Fibroblast of lung (primary cell): ENCODE measurements at regions not wholly inside any gene's neighbourhood (a gene's known extent, or its start where the extent isn't known, plus 50 kb on each side); places are given as distances from the start of the nearest gene placed in this dataset.

ENCODE experiments used
- DNase-seq, 2 donors: peaks; one replicate each; pipeline versions ENCODE4 v3.0.0 to v3.0.0-alpha.2; 2010; ENCODE audit warnings: low read depth in 2 of 2
- H2AFZ ChIP-seq: 2 replicates; pipeline ENCODE4 v1.5.1; 2012; ENCODE audit warnings: low read length, control low read depth, inconsistent platforms
- H3K27ac ChIP-seq: 2 replicates; pipeline ENCODE4 v1.5.1; 2011; ENCODE audit warnings: low read length, control low read depth; ENCODE audit not compliant: insufficient read depth
- H3K27me3 ChIP-seq: 2 replicates; pipeline ENCODE4 v1.5.1; 2011; ENCODE audit warnings: mild to moderate bottlenecking, low read length; ENCODE audit not compliant: control insufficient read depth, insufficient read depth
- H3K36me3 ChIP-seq: 2 replicates; pipeline ENCODE4 v1.5.1; 2011; ENCODE audit warnings: low read length; ENCODE audit not compliant: control insufficient read depth, insufficient read depth
- H3K4me1 ChIP-seq: 2 replicates; pipeline ENCODE4 v1.5.1; 2011; ENCODE audit warnings: low read length; ENCODE audit not compliant: control insufficient read depth, insufficient read depth; ENCODE audit errors: extremely low read depth
- H3K4me2 ChIP-seq: 2 replicates; pipeline ENCODE4 v1.5.1; 2011; ENCODE audit warnings: low read length, control low read depth; ENCODE audit not compliant: insufficient read depth; ENCODE audit errors: extremely low read depth
- H3K4me3 ChIP-seq, 4 experiments: fragments of 200-600 bp in 1 of 4; sonication (generic) in 1 of 4; replicated peaks in 1 of 4; 2 replicates each; pipeline ENCODE4 v1.5.1; 2011 to 2016; ENCODE audit warnings: low read length in 4 of 4, low read depth in 3 of 4, mild to moderate bottlenecking in 3 of 4, control low read depth in 2 of 4, inconsistent platforms in 1 of 4, mixed read lengths in 1 of 4; ENCODE audit not compliant: insufficient read depth in 1 of 4; ENCODE audit errors: control extremely low read depth in 1 of 4
- H3K79me2 ChIP-seq: 2 replicates; pipeline ENCODE4 v1.5.1; 2012; ENCODE audit warnings: mild to moderate bottlenecking, low read length, inconsistent platforms; ENCODE audit not compliant: control insufficient read depth, insufficient read depth
- H3K9ac ChIP-seq: 2 replicates; pipeline ENCODE4 v1.5.1; 2011; ENCODE audit warnings: mild to moderate bottlenecking, low read length, control low read depth; ENCODE audit not compliant: insufficient read depth
- H3K9me3 ChIP-seq: 2 replicates; pipeline ENCODE4 v1.5.1; 2012; ENCODE audit warnings: low read depth, low read length; ENCODE audit not compliant: control insufficient read depth, insufficient read depth
- H4K20me1 ChIP-seq: 2 replicates; pipeline ENCODE4 v1.5.1; 2011; ENCODE audit warnings: low read length; ENCODE audit not compliant: control insufficient read depth, insufficient read depth; ENCODE audit errors: extremely low read depth
- EZH2 ChIP-seq: IDR thresholded peaks from 2 replicates; pipeline ENCODE4 v1.5.1; 2012; ENCODE audit warnings: low read length, control low read depth, mild to moderate bottlenecking; ENCODE audit errors: missing control alignments
- TF ChIP-seq, protein P1 (sequence below), 2 donors: IDR thresholded peaks in 1 of 2; conservative IDR thresholded peaks in 1 of 2; 1 replicate in 1 of 2; 2 replicates in 1 of 2; pipeline ENCODE4 v1.5.1; 2011 to 2012; ENCODE audit warnings: low read length in 2 of 2, control low read depth in 1 of 2, inconsistent platforms in 1 of 2, low read depth in 1 of 2, mild to moderate bottlenecking in 1 of 2

DNA sequence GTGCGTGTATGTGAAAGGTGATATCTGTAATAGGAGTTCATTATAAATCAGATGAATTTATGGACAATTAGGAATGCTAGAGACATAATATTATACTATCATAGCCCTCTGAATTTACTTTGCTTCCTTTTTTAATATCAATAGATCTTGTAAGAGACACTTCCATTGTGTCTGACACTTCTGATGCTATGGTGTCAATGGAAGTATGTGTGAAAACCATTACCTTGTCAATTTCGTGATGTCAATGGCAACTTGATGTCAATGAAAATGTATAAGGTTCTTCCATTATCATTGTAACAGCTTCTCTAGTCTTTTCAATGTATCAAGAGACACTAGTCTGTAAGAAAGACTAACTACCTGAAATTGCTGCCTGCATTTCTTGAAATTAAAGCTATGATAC lies 296.8 kb upstream of the DPYD start:
- TF ChIP-seq EZH2: no peak
- TF ChIP-seq, protein P1, sequence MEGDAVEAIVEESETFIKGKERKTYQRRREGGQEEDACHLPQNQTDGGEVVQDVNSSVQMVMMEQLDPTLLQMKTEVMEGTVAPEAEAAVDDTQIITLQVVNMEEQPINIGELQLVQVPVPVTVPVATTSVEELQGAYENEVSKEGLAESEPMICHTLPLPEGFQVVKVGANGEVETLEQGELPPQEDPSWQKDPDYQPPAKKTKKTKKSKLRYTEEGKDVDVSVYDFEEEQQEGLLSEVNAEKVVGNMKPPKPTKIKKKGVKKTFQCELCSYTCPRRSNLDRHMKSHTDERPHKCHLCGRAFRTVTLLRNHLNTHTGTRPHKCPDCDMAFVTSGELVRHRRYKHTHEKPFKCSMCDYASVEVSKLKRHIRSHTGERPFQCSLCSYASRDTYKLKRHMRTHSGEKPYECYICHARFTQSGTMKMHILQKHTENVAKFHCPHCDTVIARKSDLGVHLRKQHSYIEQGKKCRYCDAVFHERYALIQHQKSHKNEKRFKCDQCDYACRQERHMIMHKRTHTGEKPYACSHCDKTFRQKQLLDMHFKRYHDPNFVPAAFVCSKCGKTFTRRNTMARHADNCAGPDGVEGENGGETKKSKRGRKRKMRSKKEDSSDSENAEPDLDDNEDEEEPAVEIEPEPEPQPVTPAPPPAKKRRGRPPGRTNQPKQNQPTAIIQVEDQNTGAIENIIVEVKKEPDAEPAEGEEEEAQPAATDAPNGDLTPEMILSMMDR (conservative IDR thresholded peaks at IDR 0.05 in 1 of 2, IDR thresholded peaks at IDR 0.05 in 1 of 2; ENCODE audit: low read depth in 1 of 2, low read length in 2 of 2): no peak
- DNase-seq: no peak
- Histone ChIP-seq H3K27me3 (no peaks in the 10 kb centered on the region), H3K9ac (no peak overlapping the region), H3K36me3 (no peaks in the 10 kb centered on the region), H2AFZ (no peak overlapping the region), H3K4me1 (peaks cover 2% of the 10 kb centered on the region), H3K27ac (no peak overlapping the region), H4K20me1 (no peaks in the 10 kb centered on the region), H3K9me3 (no peaks in the 10 kb centered on the region), H3K79me2 (no peaks in the 10 kb centered on the region), H3K4me3 (no peak overlapping the region), H3K4me2 (no peak overlapping the region)

- Histone ChIP-seq H3K27me3 (no peaks in the 10 kb centered on the region), H3K4me1 (peaks cover 2% of the 10 kb centered on the region), H3K4me3 (no peak overlapping the region), H2AFZ (no peak overlapping the region), H3K9ac (no peak overlapping the region), H3K36me3 (no peaks in the 10 kb centered on the region), H4K20me1 (no peaks in the 10 kb centered on the region), H3K4me2 (no peak overlapping the region), H3K79me2 (no peaks in the 10 kb centered on the region), H3K9me3 (no peaks in the 10 kb centered on the region), H3K27ac (no peak overlapping the region)
- DNase-seq: peak in 1 of 2 donors; percentile 37
- TF ChIP-seq, protein P1 (conservative IDR thresholded peaks at IDR 0.05 in 1 of 2, IDR thresholded peaks at IDR 0.05 in 1 of 2; ENCODE audit: low read depth in 1 of 2, low read length in 2 of 2): no peak
- no peak for TF ChIP-seq EZH2
Measured at GRCh38 chr1:98216304-98216703, 295.5 kb upstream of the DPYD start.

DNA sequence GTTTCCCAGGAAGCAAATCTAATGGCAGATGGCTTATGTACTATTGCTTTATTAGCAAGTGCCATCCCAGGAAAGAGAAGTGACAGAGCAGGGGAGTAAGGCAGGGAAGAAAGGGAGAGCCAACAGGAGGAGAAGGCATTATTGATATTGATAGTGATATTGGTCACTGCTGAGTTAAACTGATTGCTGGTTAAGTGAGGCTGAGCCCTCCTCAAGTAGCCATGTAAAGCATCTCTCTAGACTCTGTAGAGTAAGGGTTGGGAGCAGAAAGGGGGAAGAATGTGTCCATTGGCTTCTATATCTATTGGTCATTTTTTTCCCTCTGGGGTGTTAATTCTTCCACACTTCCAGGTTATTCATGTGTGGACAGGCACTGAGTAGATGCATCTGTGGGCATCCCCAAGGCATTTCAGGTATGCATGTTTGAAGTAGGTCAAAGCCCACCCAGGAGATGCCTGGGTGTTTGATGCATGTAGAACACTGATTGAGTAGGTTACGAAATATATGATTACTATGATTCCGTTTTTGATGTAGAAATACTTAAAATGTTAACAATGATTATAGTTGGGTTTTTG lies 290.5 kb upstream of the DPYD start:
- H3K4me1 ChIP-seq: peaks cover 4% of the 10 kb centered on the region
- TF ChIP-seq, protein P1 (conservative IDR thresholded peaks at IDR 0.05 in 1 of 2, IDR thresholded peaks at IDR 0.05 in 1 of 2; ENCODE audit: low read depth in 1 of 2, low read length in 2 of 2): no peak
- no peak for TF ChIP-seq EZH2
- no peaks in the 10 kb centered on the region for H3K27me3 ChIP-seq
- H2AFZ ChIP-seq: peak overlapping the region; percentile 16
- DNase-seq: peak in 1 of 2 donors; percentile 11
- H3K79me2 ChIP-seq: no peaks in the 10 kb centered on the region
- H3K27ac ChIP-seq: peak overlapping the region; percentile 43
- no peak overlapping the region for H3K4me3 ChIP-seq
- no peaks in the 10 kb centered on the region for H4K20me1 ChIP-seq
- no peaks in the 10 kb centered on the region for H3K9me3 ChIP-seq
- H3K36me3 ChIP-seq: no peaks in the 10 kb centered on the region
- no peak overlapping the region for H3K9ac ChIP-seq
- no peak overlapping the region for H3K4me2 ChIP-seq
